HG02610 (cell line): ENCODE measurements at regions not wholly inside any gene's neighbourhood (a gene's known extent, or its start where the extent isn't known, plus 50 kb on each side); places are given as distances from the start of the nearest gene placed in this dataset.

Experiments
- ATAC-seq: cut with Tn5 transposase; IDR thresholded peaks from one replicate; pipeline ENCODE4 v1.9.1; 2021; ENCODE audit warnings: mild to moderate bottlenecking, moderate library complexity; ENCODE audit not compliant: unreplicated experiment

- ATAC-seq, result no peak
Measured at GRCh38 chr3:21357241-21357640, 393.8 kb downstream of the ZNF385D start.

GRCh38 chr3:21356402-21356801 is 394.6 kb downstream of the ZNF385D start:
- ATAC-seq, result no peak

- ATAC-seq, result no peak
Measured at GRCh38 chr3:21345382-21345976, 405.5 kb downstream of the ZNF385D start.

- ATAC-seq, result no peak
Measured at GRCh38 chr3:21331857-21332256, 419.2 kb downstream of the ZNF385D start.

DNA sequence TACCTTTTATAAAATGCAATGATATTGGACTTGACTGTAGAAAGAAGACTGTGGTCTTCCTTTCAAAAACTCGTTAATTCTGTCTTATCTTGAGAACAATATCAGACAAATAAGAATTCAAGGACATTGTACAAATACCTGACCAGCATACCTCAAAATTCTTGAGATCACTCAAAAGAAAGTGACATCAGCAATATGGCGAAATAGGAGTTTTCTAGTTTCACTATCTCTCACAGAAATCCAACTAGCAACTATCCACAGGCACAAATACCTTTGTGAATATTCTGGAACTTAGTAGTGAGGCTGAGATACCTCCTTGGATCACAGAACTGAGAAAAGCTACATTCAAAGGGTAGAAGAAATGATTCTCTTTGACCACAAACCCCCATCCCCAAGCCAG is 419.7 kb downstream of the ZNF385D start:
- no peak for ATAC-seq

- ATAC-seq, result peak; percentile 97
Measured at GRCh38 chr3:21330293-21330692, 420.7 kb downstream of the ZNF385D start.

DNA sequence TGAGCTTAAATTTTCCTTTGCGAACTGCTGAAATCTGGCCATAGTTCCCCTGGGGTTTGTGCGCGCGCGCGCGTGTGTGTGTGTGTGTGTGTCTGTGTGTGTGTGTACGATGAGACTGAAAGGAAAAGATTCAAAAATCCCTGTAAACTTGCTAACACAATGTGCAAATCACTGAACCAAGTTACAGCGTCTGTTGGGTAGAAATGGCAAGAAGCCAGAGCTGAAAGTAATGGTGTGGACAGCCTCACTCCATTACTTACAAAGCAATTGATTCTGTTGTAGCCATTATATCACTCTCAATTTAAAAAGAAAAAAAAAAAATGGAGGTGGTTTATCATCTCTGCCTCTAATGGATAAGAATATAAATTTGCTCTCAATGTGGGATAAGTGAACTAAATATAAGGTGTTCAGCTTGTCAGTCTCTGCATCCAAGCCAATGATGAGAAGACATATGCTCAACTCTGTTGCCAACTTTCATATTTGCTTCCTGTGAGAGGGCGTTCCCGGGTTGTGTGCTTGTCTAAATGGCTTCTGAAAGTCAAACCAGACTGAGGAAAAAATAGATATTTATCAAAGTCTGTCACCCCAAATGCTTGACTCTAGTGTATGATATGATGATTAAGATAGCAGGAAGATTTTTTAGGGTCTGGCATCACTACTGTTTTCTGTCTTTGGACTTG is 422.2 kb downstream of the ZNF385D start:
- no peak for ATAC-seq

- ATAC-seq, result no peak
Measured at GRCh38 chr3:21326704-21327475, 424.1 kb downstream of the ZNF385D start.

DNA sequence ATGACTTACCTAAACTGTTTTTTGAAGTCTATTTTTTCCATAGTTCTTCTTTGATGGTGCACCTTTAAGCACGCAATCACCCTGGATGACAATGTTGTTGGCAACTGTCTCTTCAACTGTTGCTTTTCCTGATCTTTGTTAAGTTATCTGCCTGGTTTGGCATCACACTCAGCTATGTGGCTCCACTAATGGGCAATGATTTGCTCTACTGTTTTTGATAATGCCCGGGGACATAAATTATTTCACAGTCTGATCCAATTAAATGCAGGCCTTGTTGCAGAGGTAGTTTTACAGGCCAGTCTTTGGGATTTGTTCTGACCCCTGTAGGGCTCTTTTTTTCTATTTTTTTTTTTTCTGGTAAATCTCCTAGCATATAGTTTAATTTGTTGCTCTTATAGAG is 436.3 kb downstream of the ZNF385D start:
- no peak for ATAC-seq

- ATAC-seq, result no peak
Measured at GRCh38 chr3:21310891-21311290, 440.1 kb downstream of the ZNF385D start.

DNA sequence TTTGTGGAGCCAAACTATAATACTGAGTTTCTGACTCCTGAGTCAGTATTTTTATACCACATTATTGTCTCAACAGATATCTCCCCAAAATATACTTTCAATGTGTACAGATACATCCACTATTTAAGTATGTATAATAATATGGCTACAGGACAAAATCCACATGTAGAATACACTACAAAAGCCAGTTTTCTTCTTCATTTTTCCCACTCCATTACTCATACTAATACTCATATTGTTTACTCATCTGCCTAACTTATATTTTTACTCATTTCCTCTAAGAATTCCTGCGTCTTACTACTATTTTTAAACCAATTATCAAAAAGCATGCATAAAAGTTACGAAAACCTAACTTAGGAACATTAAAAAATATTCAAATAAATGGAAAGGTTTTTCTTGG is 440.8 kb downstream of the ZNF385D start:
- no peak for ATAC-seq

DNA sequence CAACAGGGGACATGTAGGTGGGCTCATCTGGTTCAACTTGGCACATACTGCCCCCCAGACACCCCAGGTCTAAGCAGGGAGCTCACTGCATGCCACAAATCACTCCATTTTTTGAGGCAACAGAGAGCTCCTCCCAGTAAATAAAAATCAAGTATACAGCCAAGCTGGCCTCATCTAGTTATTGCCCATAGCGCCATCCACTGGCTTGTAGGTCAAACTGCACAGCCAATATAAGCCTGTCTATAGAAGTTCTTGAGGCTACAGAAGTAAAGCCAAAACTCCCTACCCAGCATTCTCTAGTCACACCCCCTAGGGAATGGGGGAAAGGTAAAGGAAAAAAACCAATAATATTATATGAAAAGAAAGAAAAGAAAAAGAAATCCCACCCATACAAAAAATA is 453.7 kb downstream of the ZNF385D start:
- ATAC-seq, result no peak

DNA sequence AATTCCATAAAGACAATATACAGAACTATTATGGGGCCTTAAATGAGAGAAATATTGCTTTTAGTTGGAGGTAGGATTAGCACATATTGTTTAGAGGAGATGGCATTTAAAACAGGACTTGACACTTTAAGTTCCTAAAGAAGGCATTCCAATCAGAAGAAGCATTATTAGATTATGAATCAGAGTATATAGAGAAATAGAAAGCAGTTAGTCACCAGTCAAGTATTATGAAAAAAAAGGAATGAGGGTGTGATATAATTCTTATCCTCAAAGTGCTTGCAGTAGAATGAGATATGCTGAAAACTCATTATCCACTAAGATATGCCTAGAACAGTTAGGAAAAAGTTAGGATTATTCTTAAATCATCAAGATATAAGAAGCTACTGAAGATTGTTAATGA is 456.2 kb downstream of the ZNF385D start:
- no peak for ATAC-seq

DNA sequence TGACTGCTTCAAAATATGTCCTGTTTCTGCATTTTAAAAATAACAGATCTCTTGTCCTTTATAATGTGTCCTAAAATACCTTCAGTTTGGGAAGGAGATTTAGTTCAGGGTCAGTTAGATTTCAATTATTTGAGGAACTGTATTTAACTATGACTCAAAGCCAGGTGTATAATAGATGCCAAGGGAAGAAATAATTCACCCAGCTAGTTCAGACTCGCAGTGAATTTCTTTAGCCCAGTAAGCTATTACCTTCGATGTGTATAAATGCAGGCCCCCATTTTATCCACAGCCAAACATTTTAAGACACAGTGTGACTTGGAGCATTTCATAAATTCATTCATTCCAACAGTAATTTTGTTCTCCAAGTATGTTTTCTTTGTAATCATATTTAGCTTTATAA is 458.0 kb downstream of the ZNF385D start:
- ATAC-seq, result no peak

DNA sequence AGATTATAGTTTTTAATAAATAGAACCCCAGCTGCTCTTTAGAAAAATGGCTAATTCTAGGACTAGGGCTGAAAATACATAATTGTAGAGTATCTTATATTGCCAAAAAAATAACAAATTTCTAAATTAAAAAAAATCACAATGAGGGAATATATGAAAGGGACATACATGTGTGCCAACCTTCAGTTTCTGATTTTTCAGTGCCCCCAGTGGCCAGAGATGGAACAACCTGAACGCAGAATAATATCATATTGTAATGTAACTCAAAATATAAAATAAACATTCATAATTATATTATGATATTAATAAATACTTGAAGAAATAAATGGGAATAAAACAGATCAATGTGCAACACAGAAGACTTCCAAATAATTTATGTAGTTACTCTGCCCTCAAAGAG is 460.5 kb downstream of the ZNF385D start:
- no peak for ATAC-seq

DNA sequence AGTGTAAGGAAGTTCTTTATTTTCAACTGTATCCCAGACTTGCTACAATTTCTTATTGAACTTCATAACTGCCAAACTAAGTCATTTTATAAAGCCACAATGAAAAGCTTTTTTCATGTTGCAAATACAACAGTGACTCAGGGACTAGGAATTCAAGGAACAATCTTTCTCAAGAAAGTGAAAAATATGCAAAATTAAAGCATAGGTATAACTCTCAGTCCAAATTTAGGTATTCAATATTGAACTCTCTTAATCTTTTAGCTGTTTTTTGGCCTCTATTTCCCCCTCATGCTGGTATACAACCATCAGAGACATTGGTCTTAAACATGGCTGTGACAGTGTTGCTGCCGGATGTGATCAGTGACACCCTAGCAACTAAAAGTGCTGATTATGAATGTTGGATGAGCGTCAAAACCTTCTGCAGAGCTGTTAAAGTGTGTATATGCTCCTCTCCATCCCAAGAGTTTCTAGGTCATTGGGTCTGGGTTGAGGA is 476.9 kb downstream of the ZNF385D start:
- ATAC-seq, result no peak

GRCh38 chr3:21273259-21274025 is 477.6 kb downstream of the ZNF385D start:
- no peak for ATAC-seq

GRCh38 chr3:21271606-21272016 is 479.4 kb downstream of the ZNF385D start:
- no peak for ATAC-seq

GRCh38 chr3:21269882-21270281 is 481.1 kb downstream of the ZNF385D start:
- no peak for ATAC-seq

DNA sequence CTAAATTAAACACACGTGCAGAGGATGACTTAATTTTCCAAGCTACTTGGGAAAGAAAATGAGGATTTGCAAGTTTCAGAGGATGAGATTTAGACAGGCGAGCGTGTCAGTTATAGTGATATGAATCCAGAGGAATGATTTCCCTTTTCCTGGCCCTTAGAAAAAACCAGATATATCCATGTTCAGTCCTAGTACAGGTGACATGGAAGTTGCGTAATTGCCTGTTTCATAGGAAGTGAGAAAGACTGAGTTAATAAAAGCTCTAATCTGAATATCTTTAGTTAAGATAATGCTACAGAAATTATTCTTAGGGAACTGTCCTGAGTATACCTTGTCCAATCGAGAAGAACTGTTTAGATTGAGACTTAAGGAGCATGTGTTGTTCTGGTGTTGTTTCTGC is 490.5 kb downstream of the ZNF385D start:
- ATAC-seq, result no peak

- ATAC-seq, result no peak
Measured at GRCh38 chr3:21259896-21260295, 491.1 kb downstream of the ZNF385D start.
